ENCODE measurements at regions not wholly inside any gene's neighbourhood (a gene's known extent, or its start where the extent isn't known, plus 50 kb on each side); places are given as distances from the start of the nearest gene placed in this dataset.

- no peak for TF ChIP-seq EZH2 (IDR thresholded peaks at IDR 0.05)
- TF ChIP-seq POLR2AphosphoS5 (IDR thresholded peaks at IDR 0.05; ENCODE audit: borderline replicate concordance, low read depth, low read length), result no peak
- TF ChIP-seq FOXP2 (optimal IDR thresholded peaks at IDR 0.05; ENCODE audit: control extremely low read depth, extremely low read length, insufficient read depth), result no peak
These were observed 246.0 kb downstream of the TDRD15 start for GRCh38 chr2:21369787-21370186.

All from SK-N-MC (cell line).